Ishikawa (cell line): ENCODE measurements at regions not wholly inside any gene's neighbourhood (a gene's known extent, or its start where the extent isn't known, plus 50 kb on each side); places are given as distances from the start of the nearest gene placed in this dataset.
A peak's percentile ranks its signal among the peaks of the same experiment; 100 is the strongest.

ENCODE experiments used
- CREB1 ChIP-seq: IDR thresholded peaks from 2 replicates; pipeline ENCODE4 v1.6.1; 2012; ENCODE audit warnings: low read depth
- EGR1 ChIP-seq: IDR thresholded peaks from 2 replicates; pipeline ENCODE4 v1.6.1; 2012
- EP300 ChIP-seq: IDR thresholded peaks from 2 replicates; pipeline ENCODE4 v1.6.1; 2012; ENCODE audit warnings: borderline replicate concordance
- FOXM1 ChIP-seq: IDR thresholded peaks from 2 replicates; pipeline ENCODE4 v1.6.1; 2012; ENCODE audit warnings: low read depth, borderline replicate concordance
- NFIC ChIP-seq: IDR thresholded peaks from 2 replicates; pipeline ENCODE4 v1.6.1; 2012
- RAD21 ChIP-seq: IDR thresholded peaks from 2 replicates; pipeline ENCODE4 v1.6.1; 2012; ENCODE audit warnings: low read depth
- TAF1 ChIP-seq: IDR thresholded peaks from 2 replicates; pipeline ENCODE4 v1.6.1; 2012; ENCODE audit warnings: low read depth, mild to moderate bottlenecking
- TCF12 ChIP-seq: IDR thresholded peaks from 2 replicates; pipeline ENCODE4 v1.6.1; 2012; ENCODE audit warnings: low read depth
- TEAD4 ChIP-seq: IDR thresholded peaks from 2 replicates; pipeline ENCODE4 v1.6.1; 2012
- YY1 ChIP-seq: IDR thresholded peaks from 2 replicates; pipeline ENCODE4 v1.6.1; 2012; ENCODE audit warnings: low read depth
- ZBTB7A ChIP-seq: IDR thresholded peaks from 2 replicates; pipeline ENCODE4 v1.6.1; 2012; ENCODE audit warnings: low read depth
- TF ChIP-seq, protein P1 (sequence below): IDR thresholded peaks from 2 replicates; pipeline ENCODE4 v1.6.1; 2012
- TF ChIP-seq, protein P2 (sequence below): IDR thresholded peaks from 2 replicates; pipeline ENCODE4 v1.6.1; 2012
- TF ChIP-seq, protein P3 (sequence below): IDR thresholded peaks from 2 replicates; pipeline ENCODE4 v1.6.1; 2012; ENCODE audit warnings: low read depth, mild to moderate bottlenecking

DNA sequence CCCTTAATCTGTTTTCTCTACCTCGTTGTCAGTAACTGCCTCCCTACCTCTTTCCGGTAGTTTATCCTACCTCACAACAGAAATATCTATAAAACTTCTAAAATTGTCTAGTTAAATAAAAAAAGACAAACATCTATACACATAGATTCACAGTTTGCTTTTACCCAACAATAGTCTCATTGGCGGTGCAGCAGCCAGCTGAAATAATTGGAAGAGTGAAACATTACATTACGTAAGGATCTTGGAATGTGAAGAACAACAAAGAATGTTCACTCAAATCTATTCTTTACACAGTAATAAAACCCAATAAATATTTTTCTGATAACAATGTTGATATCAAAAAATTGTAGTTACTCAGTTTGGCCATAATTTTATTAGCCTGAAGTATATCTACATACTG, 115.5 kb upstream of the ARPP21 start:
- peak; percentile 56 for TF ChIP-seq TEAD4
- TF ChIP-seq, protein P1, sequence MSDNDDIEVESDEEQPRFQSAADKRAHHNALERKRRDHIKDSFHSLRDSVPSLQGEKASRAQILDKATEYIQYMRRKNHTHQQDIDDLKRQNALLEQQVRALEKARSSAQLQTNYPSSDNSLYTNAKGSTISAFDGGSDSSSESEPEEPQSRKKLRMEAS = no peak

DNA sequence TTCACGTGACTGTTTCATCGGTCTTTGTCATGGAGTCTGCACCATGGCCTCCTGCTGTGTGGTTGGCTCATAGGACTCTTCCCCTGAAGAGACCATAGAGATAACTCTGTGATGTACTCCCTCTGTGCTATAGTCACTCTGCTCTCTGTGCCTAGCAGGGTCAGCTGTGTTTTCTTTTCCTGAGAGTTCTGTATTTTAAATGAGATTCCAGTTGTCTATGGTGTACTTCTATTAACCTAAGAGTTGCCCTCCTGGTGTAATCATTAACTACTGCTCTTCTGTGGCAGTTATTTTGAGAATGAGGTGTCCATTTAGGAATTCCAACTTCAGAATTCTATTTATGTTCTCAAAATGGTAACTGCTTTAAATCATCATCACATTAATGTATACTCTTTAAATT, 114.5 kb upstream of the ARPP21 start:
- TF ChIP-seq CREB1 = no peak
- no peak for TF ChIP-seq TCF12
- TF ChIP-seq, protein P2, sequence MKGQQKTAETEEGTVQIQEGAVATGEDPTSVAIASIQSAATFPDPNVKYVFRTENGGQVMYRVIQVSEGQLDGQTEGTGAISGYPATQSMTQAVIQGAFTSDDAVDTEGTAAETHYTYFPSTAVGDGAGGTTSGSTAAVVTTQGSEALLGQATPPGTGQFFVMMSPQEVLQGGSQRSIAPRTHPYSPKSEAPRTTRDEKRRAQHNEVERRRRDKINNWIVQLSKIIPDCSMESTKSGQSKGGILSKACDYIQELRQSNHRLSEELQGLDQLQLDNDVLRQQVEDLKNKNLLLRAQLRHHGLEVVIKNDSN = no peak
- TF ChIP-seq, protein P3, sequence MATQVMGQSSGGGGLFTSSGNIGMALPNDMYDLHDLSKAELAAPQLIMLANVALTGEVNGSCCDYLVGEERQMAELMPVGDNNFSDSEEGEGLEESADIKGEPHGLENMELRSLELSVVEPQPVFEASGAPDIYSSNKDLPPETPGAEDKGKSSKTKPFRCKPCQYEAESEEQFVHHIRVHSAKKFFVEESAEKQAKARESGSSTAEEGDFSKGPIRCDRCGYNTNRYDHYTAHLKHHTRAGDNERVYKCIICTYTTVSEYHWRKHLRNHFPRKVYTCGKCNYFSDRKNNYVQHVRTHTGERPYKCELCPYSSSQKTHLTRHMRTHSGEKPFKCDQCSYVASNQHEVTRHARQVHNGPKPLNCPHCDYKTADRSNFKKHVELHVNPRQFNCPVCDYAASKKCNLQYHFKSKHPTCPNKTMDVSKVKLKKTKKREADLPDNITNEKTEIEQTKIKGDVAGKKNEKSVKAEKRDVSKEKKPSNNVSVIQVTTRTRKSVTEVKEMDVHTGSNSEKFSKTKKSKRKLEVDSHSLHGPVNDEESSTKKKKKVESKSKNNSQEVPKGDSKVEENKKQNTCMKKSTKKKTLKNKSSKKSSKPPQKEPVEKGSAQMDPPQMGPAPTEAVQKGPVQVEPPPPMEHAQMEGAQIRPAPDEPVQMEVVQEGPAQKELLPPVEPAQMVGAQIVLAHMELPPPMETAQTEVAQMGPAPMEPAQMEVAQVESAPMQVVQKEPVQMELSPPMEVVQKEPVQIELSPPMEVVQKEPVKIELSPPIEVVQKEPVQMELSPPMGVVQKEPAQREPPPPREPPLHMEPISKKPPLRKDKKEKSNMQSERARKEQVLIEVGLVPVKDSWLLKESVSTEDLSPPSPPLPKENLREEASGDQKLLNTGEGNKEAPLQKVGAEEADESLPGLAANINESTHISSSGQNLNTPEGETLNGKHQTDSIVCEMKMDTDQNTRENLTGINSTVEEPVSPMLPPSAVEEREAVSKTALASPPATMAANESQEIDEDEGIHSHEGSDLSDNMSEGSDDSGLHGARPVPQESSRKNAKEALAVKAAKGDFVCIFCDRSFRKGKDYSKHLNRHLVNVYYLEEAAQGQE = no peak
- TF ChIP-seq TEAD4 = no peak
- TF ChIP-seq FOXM1 = no peak
- TF ChIP-seq TAF1 = no peak
- no peak for TF ChIP-seq YY1
- TF ChIP-seq, protein P1 = no peak
- TF ChIP-seq NFIC = no peak
- TF ChIP-seq RAD21 = no peak

DNA sequence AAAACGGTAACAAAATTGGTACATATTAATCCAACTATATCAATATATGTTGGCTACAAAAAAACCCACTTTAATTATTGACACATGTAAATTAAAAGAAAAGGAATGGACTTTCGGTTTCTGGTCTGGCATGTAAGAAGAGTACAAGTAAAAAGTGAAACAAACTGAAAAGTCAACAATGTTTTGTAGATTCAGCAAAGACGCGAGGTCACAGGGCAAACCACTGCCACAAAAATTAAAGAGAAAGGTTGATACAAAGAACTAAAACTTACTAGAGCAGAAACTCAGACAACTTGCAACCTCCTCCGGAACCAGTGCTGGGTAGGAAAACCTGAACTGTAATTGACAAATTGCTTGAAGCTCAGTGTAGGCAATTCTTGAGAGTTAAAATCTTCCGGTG, 110.6 kb upstream of the ARPP21 start:
- no peak for TF ChIP-seq EP300
- TF ChIP-seq RAD21 = no peak
- no peak for TF ChIP-seq NFIC
- TF ChIP-seq, protein P3 = no peak
- TF ChIP-seq TEAD4 = no peak
- TF ChIP-seq CREB1 = no peak

DNA sequence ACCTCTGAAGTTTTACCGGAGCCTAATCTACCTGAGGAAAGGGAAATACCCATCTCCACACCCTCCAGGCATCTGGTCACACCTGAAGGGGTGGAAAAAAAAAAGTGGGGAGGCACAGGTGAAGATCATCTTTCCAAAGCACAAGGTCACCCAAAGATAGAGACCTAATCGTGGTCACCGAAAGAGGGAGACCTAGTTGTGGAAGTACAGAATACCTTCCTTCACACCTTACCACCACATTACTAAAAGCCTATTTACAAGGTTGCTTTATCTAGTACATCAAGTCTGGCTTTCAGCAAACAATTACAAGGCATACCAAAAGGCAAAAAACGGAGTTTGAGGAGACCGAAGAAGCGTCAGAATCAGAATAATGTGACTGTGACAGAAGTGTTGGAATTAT, 110.0 kb upstream of the ARPP21 start:
- TF ChIP-seq EGR1 = no peak
- no peak for TF ChIP-seq TAF1
- no peak for TF ChIP-seq YY1
- TF ChIP-seq RAD21 = no peak
- no peak for TF ChIP-seq TCF12
- no peak for TF ChIP-seq TEAD4
- no peak for TF ChIP-seq ZBTB7A
- TF ChIP-seq, protein P2 = no peak
- TF ChIP-seq, protein P3 = no peak
- TF ChIP-seq FOXM1 = no peak

DNA sequence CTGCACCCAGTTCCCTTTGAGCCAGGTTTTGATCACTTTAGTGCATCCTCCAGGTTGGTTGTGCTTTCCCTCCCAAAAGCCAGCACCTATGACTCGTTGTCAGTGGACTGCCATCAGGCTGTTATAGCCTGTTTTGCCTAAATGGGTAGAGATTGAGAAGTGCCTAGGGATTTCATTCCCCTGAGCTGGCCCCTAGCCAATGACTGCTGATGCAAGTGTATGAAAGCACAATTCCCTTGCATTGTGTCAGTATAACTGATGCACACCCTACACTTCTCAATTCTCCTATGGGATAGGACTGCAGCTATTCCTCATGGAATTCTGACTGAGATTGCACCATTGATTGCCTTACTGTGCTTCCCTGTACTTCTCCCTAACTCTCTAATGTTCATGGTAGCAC, 102.1 kb upstream of the ARPP21 start:
- TF ChIP-seq NFIC (peak; percentile 16; the same call in 1 of the 2 replicates), EP300 (no peak)
- TF ChIP-seq, protein P3 = no peak
